Fibroblast of upper back skin (primary cell): ENCODE measurements at regions not wholly inside any gene's neighbourhood (a gene's known extent, or its start where the extent isn't known, plus 50 kb on each side); places are given as distances from the start of the nearest gene placed in this dataset.

Experiments
- DNase-seq: peaks from one replicate; pipeline ENCODE4 v3.0.0-alpha.2; 2013

GRCh38 chr10:21318540-21319167 is 206.8 kb downstream of the SKIDA1 start:
- DNase-seq, result no peak

DNA sequence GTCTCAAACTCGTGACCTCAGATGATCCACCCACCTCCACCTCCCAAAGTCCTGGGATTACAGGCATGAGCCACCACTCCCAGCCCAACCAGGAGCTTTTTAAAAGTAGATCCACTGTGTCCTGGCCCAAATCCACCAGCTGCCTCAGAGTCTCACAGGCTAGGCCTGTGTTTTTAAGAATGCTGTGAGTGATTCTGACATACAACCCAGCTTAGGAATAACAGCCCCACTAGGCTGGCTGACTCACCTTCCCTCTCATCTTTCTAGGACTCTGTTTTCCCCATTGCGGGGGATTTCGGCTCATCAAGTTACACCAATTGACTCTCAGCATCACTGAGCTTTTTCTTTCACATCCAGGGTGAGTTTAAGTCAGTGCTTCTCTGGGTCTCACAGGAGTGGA is 207.6 kb downstream of the SKIDA1 start:
- peak; percentile 84 for DNase-seq

DNA sequence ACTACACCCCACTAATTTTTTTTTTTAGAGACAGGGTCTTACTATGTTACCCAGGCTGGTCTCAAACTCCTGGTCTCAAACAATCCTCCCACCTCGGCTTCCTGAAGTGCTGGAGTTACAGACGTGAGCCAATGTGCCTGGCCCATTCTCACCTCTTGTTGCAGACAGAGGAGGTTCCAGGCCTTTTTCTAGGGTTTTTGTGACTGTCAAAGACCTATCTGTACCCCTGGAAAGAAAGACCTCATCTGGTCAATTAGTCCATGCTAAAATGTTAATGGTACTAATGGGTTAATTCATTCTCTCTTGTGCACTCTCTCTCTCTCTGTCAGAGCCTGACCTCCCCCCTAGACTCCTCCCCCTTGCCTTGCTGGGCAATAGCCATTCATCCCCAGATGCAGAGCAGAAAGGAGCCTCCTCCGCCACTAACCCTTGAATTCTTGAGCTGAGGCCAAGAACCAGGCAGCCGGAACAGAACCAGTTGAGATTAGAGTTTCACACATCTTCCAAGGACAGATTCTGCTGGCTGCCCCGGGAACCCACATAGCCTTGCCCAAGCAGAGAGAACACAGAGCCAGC is 209.7 kb downstream of the SKIDA1 start:
- peak; percentile 89 for DNase-seq

DNA sequence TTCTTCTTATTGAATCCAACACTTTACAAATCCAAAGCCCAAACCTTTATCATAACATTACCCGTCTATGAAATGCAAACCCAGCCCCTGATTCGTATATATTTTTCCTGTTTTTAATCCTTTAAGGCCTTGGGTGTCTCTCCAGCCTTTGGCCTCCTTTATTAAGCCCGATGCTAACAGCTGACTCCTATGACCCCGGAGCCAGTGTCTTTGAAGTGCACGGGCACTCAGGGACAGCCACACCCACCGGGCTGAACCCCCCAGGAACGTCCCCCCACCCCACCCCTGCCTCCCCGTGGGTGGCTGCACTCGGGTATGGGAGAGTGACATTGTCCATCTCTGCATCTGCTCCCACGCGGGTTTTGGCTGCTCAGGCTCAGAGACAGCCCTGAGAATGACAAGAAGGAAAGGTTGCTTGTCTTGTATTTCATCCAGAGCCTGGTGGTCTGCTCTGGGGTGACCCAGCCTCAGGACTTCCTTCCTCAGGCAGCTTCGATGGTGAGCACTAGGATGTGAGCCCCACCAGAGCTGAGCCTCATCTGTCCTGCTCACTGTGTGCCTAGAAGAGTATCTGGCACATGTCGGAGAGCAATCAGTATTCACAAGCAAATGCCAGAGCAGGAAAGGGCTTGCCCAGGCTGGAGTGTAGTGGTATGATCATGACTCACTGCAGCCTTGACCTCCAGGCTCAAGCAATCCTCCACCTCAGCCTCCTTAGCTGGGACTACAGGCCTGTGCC is 210.4 kb downstream of the SKIDA1 start:
- no peak for DNase-seq

- DNase-seq, result peak; percentile 65
Measured at GRCh38 chr10:21314111-21314626, 211.3 kb downstream of the SKIDA1 start.

DNA sequence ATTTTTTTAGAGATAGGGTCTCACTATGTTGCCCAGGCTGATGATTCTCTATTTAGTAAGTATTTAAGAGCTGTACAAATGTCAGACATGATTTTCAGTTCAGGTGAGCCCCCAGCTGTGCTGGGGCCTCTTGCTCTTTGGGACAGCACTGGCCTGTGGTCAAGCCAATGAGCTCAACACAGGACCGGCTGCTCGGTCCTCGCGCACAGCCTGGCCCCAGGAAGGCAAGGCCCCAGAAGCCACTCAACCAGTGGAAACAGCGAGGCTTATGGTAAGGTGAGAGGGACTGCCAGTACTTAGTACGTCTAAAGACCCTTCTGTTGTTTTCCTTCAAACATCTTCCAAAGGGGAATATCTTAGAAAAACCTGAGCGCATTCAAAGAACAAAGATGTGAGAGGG is 211.8 kb downstream of the SKIDA1 start:
- no peak for DNase-seq

- DNase-seq, result no peak
Measured at GRCh38 chr10:21311426-21311825, 214.1 kb downstream of the SKIDA1 start.

GRCh38 chr10:21309427-21309826 is 216.1 kb downstream of the SKIDA1 start:
- no peak for DNase-seq

DNA sequence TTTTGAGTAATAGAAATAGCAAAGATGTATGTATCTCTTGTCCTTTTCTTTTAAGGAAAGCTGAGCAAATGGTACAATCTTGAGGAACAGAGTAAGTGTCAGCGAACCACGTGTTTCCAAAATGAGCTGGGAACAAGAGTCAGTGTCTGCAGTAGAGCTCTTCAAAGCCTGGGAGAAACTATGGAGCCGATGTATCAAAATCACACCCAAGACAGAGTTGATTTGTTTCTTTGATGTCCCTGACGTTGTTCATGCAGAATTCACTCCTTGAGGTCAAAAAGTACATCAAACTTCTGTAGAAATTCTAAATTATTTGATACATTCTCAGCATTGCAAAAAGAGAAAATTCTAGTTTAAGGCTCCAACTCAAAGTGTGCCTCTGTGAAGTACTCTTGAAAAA is 216.5 kb downstream of the SKIDA1 start:
- DNase-seq, result no peak

- DNase-seq, result no peak
Measured at GRCh38 chr10:21308018-21308417, 217.5 kb downstream of the SKIDA1 start.

DNA sequence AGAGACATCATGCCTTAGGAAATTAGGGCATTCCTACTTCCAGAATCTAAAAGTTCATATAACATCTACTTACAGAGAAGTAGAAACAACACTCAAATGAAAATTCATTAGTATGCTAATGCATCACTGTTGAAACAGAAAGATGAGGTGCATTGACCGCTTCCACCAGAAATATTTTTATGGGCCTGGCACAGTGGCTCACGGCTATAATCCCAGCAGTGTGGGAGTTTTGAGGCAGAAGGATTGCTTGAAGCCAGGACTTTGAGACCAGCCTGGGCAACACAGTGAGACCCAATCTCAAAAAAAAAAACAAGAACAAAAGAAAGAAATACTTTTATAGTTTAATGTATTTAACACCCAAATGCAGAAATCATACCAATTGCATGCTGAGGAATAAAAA is 220.9 kb downstream of the SKIDA1 start:
- no peak for DNase-seq

DNA sequence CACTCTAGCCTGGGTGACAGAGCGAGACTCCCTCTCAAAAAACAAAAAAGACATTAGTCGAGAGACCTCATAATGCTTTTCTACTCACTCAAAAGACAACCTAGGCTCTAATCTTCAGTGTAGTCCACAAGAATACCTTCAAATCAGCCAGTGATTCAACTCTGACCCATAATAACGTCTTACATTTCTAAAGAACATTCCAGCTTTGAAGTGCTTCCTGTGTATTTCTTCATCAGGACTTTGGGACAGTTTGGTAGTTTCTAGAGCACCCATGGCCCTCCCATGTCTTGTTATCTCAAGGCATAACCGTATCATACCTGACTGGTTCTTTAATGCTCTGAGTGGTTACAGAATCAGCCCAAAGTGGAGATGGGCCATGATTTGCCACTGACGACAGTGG is 221.3 kb downstream of the SKIDA1 start:
- no peak for DNase-seq

- no peak for DNase-seq
Measured at GRCh38 chr10:21300551-21300950, 224.9 kb downstream of the SKIDA1 start.

GRCh38 chr10:21299330-21299729 is 226.2 kb downstream of the SKIDA1 start:
- DNase-seq, result no peak

DNA sequence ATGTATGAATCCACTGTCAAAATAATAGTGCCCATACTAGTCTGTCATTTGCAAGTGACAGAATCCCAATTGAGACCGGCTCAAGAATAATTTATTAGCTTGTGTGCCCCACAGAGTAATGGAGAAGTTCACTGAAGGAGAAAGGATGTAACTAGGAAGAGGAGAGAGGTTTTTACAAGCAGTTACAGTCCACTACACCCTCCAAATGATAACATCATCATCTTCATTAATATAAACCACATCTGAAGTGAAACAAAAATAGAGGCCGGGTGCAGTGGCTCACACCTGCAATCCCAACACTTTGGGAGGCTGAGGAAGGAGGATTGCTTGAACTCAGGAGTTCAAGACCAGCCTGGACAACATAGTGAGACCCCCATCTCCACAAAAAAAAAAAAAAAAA is 226.8 kb downstream of the SKIDA1 start:
- no peak for DNase-seq

- no peak for DNase-seq
Measured at GRCh38 chr10:21297603-21298383, 227.7 kb downstream of the SKIDA1 start.

- no peak for DNase-seq
Measured at GRCh38 chr10:21296575-21297355, 228.7 kb downstream of the SKIDA1 start.

DNA sequence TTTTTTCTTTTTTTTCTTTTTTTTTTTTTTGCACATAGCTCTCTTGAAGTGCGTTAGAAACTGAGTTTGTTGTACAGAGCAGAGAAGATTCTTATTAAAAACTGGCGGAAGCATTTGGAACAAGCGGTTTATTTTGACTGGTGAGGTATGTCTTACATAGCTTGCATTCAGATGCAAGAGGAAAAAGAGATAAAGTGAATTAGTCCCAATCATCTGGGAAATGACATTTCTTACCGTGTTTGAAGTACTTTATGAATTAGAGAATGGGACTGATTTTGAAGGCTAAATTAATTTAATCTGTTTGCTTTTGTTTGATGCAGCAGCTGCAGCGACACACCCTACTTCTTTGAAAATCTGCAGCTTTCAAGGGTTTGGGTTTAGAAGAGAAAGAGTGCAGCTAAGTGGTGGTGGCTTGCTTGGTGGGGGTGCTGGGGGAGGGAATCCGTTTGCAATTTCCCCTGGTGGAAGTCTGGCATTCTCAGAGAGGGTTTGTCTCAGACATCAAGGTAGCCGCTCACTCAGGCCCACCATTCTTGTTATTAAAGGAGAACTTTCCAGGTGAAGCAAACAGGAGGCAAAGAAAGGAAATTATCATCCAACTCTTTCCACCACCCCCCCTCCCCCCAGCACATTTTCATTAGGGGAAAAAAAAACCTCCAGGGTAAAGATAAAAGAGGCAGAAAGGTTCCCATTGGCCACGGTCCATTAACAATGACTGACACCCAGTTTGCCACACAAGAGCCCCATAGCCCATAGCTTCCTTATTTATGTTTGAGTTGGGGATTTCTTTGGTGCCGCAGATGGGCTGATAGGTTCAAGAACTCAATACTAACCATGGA is 231.7 kb downstream of the SKIDA1 start:
- peak; percentile 34 for DNase-seq

GRCh38 chr10:21292763-21293517 is 232.5 kb downstream of the SKIDA1 start:
- DNase-seq, result peak; percentile 100

DNA sequence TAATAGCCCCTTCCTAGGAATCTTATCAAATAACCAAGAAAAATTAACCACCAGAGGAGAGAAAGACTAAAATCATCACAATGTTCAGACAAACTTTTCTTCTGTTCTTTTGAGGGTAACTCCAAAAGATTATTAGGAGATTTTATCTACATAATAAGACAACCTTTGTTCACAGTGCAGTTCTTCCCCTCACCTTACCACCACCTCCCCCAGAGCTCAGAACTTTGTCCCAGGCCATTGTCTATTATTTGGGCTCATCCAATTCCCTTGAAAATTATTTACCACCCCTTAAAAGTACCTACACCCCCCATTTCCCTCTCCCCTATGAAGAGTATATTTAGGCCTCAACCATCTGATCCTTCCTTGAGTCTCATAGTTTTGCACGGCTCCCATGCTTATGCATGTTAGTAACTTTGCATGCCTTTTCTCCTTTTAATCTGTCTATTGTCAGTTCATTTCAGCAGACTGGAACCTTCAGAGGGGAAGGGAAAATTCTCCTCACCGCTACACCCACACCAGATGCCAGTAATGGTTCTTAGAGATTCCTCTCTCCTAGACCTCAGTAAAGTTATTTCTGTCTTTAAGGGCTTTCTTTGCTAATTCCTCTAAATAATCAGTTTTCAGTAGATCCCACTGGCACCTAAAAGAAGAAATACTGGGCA is 234.9 kb downstream of the SKIDA1 start:
- DNase-seq, result no peak
